Epithelial cell of proximal tubule (primary cell): ENCODE measurements at regions not wholly inside any gene's neighbourhood (a gene's known extent, or its start where the extent isn't known, plus 50 kb on each side); places are given as distances from the start of the nearest gene placed in this dataset.
A peak's percentile ranks its signal among the peaks of the same experiment; 100 is the strongest.

Experiments used
- DNase-seq: peaks from one replicate; pipeline ENCODE4 v3.0.0-alpha.2; 2011; ENCODE audit warnings: low read depth
- H3K4me3 ChIP-seq: 2 replicates; pipeline ENCODE4 v1.5.1; 2011; ENCODE audit warnings: low read depth, mild to moderate bottlenecking, low read length
- CTCF ChIP-seq: conservative IDR thresholded peaks from 2 replicates; pipeline ENCODE4 v1.5.1; 2012; ENCODE audit warnings: low read depth, mild to moderate bottlenecking, low read length

GRCh38 chrX:15911734-15912550 is 57.3 kb upstream of the AP1S2 start:
- no peak for DNase-seq
- TF ChIP-seq CTCF, result no peak
- no peak overlapping the region for H3K4me3 ChIP-seq

GRCh38 chrX:15909605-15910004 is 55.0 kb upstream of the AP1S2 start:
- DNase-seq, result no peak
- H3K4me3 ChIP-seq, result no peak overlapping the region
- no peak for TF ChIP-seq CTCF

- H3K4me3 ChIP-seq, result no peak overlapping the region
- TF ChIP-seq CTCF, result no peak
- DNase-seq, result peak; percentile 6
Measured at GRCh38 chrX:15908603-15909290, 54.1 kb upstream of the AP1S2 start.

GRCh38 chrX:15906041-15906943 is 51.7 kb upstream of the AP1S2 start:
- H3K4me3 ChIP-seq, result no peak overlapping the region
- no peak for DNase-seq
- TF ChIP-seq CTCF, result no peak
